PFSK-1 (cell line): ENCODE measurements at regions not wholly inside any gene's neighbourhood (a gene's known extent, or its start where the extent isn't known, plus 50 kb on each side); places are given as distances from the start of the nearest gene placed in this dataset.

Experiments
- POLR2AphosphoS5 ChIP-seq: IDR thresholded peaks from 2 replicates; pipeline ENCODE4 v1.6.1; 2012; ENCODE audit warnings: low read depth, mild to moderate bottlenecking, control low read depth, low read length, moderate library complexity
- TAF1 ChIP-seq: IDR thresholded peaks from 2 replicates; pipeline ENCODE4 v1.6.1; 2012; ENCODE audit warnings: low read length, control low read depth, borderline replicate concordance; ENCODE audit not compliant: insufficient read depth
- TF ChIP-seq, protein P1 (sequence below), 2 experiments: IDR thresholded peaks; 2 replicates each; pipeline versions ENCODE4 v1.6.1 to v1.8.0; 2011 to 2012; ENCODE audit warnings: low read depth in 2 of 2, low read length in 2 of 2, control low read depth in 1 of 2, inconsistent platforms in 1 of 2, mild to moderate bottlenecking in 1 of 2, moderate library complexity in 1 of 2; ENCODE audit not compliant: insufficient read depth in 1 of 2

DNA sequence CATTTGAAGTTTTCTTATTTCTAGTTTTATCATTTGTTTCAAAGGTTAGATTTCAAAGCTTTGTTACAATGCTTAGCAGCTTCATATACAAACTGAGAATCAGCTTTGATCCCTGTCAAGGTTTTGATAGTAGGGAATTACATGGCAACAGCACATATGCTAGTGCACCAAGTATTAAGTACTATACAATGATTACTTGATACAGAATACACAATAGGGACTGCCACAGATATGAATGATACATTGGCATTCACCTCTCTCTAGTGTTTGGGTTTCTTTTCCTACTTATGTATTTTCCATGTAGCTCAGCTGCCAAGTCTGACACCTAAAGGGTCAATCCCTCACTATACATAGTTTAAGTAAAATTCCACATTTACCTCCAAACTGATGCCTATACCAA is 344.0 kb downstream of the FAT4 start:
- TF ChIP-seq POLR2AphosphoS5, result no peak
- TF ChIP-seq TAF1, result no peak
- TF ChIP-seq, protein P1, sequence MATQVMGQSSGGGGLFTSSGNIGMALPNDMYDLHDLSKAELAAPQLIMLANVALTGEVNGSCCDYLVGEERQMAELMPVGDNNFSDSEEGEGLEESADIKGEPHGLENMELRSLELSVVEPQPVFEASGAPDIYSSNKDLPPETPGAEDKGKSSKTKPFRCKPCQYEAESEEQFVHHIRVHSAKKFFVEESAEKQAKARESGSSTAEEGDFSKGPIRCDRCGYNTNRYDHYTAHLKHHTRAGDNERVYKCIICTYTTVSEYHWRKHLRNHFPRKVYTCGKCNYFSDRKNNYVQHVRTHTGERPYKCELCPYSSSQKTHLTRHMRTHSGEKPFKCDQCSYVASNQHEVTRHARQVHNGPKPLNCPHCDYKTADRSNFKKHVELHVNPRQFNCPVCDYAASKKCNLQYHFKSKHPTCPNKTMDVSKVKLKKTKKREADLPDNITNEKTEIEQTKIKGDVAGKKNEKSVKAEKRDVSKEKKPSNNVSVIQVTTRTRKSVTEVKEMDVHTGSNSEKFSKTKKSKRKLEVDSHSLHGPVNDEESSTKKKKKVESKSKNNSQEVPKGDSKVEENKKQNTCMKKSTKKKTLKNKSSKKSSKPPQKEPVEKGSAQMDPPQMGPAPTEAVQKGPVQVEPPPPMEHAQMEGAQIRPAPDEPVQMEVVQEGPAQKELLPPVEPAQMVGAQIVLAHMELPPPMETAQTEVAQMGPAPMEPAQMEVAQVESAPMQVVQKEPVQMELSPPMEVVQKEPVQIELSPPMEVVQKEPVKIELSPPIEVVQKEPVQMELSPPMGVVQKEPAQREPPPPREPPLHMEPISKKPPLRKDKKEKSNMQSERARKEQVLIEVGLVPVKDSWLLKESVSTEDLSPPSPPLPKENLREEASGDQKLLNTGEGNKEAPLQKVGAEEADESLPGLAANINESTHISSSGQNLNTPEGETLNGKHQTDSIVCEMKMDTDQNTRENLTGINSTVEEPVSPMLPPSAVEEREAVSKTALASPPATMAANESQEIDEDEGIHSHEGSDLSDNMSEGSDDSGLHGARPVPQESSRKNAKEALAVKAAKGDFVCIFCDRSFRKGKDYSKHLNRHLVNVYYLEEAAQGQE (IDR thresholded peaks at IDR 0.05; ENCODE audit: insufficient read depth in 1 of 2, low read depth in 2 of 2, low read length in 2 of 2), result no peak
